ENCODE measurements at regions not wholly inside any gene's neighbourhood (a gene's known extent, or its start where the extent isn't known, plus 50 kb on each side); places are given as distances from the start of the nearest gene placed in this dataset.

DNA sequence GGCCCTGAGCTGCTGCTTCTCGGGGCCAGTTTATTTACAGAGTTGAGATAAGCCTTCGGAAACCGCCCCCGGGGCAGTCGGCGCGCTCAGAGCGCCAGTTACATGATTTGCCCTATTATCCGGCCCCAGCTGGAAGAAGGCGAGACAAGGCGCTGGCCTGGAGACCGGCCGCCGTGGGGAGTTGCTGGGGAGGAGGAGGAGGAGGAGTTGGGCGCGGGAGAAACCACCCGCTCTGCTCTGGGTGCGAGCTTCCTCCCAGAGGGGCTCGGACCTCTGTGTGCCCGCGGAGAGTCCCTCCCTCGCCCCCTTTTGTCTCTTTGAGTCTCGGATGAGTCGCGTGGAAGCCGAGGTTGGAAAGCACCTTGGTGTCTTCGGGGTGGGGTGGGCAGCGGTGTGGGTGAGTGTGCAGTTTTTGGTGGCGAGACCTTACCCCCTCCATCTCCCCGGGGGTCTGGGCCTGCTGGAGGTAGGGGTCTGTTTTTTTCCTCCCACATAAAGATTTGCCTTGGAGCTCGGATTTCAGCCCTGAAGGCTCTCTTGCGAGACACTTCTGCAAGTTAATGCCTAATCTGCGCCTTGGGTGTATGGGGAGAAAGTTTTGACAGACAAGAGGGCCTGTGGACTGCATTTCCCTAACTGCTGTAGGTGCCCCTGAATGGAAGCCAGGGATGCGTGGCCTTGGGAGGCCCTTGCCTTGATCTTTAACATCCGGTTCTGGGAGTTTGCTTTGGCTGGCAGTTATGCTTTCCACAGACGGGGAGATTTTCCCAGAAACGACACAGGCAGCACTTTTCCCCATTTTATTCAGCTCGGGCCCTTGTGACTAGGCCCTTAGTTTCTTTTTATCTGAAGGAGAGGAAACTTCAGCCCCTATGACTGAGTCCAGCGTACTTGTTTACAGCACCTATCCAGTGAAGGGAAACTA lies 80.0 kb downstream of the NDUFS5 start:
- 1 to 6% methylated on average over 7 to 10 of the region's 39 CpGs for WGBS, 2 donors (ENCODE audit: low coverage in 1 of 2)
- no peaks in the 10 kb centered on the region for H3K9me3 ChIP-seq
- no peaks in the 10 kb centered on the region for H3K36me3 ChIP-seq
- ATAC-seq, result peak; percentile 4
- TF ChIP-seq POLR2A (IDR thresholded peaks at IDR 0.05) (no peak), POLR2AphosphoS5 (IDR thresholded peaks at IDR 0.05) (peak; percentile 60), EP300 (IDR thresholded peaks at IDR 0.05) (no peak)
- TF ChIP-seq, protein P1, sequence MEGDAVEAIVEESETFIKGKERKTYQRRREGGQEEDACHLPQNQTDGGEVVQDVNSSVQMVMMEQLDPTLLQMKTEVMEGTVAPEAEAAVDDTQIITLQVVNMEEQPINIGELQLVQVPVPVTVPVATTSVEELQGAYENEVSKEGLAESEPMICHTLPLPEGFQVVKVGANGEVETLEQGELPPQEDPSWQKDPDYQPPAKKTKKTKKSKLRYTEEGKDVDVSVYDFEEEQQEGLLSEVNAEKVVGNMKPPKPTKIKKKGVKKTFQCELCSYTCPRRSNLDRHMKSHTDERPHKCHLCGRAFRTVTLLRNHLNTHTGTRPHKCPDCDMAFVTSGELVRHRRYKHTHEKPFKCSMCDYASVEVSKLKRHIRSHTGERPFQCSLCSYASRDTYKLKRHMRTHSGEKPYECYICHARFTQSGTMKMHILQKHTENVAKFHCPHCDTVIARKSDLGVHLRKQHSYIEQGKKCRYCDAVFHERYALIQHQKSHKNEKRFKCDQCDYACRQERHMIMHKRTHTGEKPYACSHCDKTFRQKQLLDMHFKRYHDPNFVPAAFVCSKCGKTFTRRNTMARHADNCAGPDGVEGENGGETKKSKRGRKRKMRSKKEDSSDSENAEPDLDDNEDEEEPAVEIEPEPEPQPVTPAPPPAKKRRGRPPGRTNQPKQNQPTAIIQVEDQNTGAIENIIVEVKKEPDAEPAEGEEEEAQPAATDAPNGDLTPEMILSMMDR (IDR thresholded peaks at IDR 0.05), result no peak
- H3K4me3 ChIP-seq, result peak overlapping the region; percentile 52 to 94
- peak overlapping the region; percentile 73 to 98 (median 96) for H3K27ac ChIP-seq
- H3K27me3 ChIP-seq, result no peaks in the 10 kb centered on the region
- peaks cover 19 to 78% (median 20%) of the 10 kb centered on the region in 3 donors for H3K4me1 ChIP-seq

DNA sequence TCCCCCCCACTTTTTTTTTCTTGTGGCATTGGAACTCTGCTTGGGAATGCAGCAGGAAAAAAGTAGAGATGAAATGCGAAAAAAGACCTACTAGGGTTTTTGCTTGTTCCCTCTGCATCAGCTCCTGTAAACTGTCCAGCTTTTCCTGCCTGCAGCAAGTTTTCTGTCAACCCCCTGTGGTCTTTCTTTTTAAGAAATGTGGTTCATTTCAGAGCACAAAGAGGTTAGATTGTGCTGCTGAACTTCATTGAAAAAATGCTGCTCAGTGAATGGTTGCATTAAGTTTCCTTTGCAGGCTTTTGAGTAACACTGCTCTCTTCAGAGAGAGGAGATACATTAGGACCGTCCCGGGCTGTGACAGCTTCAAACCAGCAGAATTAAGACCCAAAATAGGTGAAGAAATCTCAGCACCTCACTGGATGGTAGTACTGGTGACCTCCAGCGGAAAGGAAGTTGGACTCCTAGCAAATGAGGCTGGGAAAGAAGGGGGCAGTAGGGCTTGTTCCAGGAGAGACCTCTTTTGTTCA lies 80.7 kb downstream of the NDUFS5 start:
- ATAC-seq, result no peak
- 17 to 20% methylated on average over 2 to 3 of the region's 4 CpGs for WGBS, 2 donors (ENCODE audit: low coverage in 1 of 2)
- H3K4me3 ChIP-seq, result peak overlapping the region; percentile 52 to 94
- H3K36me3 ChIP-seq, result no peaks in the 10 kb centered on the region
- H3K9me3 ChIP-seq, result no peaks in the 10 kb centered on the region
- peak overlapping the region; percentile 73 to 98 (median 96) for H3K27ac ChIP-seq
- H3K27me3 ChIP-seq, result no peaks in the 10 kb centered on the region
- no peak for TF ChIP-seq POLR2AphosphoS5 (IDR thresholded peaks at IDR 0.05)
- TF ChIP-seq POLR2A (IDR thresholded peaks at IDR 0.05), result no peak
- TF ChIP-seq EP300 (IDR thresholded peaks at IDR 0.05), result no peak
- TF ChIP-seq, protein P1 (IDR thresholded peaks at IDR 0.05), result no peak
- peaks cover 19 to 85% (median 21%) of the 10 kb centered on the region in 3 donors for H3K4me1 ChIP-seq

DNA sequence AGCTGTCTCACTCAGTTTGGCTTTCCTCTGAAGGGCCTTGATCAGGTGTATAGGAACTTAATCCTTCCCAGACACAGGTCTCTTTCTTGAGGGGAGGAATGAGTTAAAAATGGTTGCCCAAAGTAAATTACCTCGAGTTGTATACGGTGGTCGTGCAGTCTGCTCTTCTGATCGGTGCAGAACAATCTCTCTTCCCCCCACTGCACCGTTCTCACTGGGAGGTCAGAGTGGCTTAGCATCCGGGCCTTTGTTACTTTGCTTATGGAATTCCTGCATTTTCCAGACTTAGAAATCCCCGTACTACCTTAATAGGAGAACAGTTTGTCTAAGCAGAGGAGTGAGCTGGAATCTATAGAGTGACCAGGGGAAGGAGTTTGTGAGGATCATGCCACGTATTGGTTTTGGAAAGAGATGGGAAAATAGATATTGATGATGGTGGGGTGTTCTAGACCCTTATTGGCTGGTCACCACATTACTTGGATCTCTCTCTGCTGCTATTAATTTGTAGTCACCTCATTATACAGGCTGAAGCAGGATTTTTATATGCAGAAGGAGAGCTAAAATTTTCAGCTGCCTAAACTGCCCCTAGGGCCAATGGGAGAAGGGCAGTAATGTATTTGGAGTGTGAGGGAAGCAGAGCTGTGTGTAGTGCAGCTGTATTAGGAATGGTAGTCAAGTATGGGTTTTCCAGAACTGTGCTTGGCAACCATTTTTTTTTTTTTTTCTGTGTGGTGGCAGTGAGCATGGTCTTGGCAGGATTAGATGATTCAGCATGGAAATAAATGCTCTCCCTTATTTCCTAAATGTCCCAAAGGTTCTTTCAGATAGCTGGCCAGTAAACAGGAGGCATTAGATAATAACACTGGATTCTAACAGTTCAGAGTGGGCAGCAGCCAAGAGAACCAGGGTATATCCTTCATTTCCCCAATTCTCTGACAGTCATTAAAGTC lies 81.5 kb downstream of the NDUFS5 start:
- no peak for TF ChIP-seq POLR2A (IDR thresholded peaks at IDR 0.05)
- no peak for TF ChIP-seq POLR2AphosphoS5 (IDR thresholded peaks at IDR 0.05)
- TF ChIP-seq EP300 (IDR thresholded peaks at IDR 0.05), result no peak
- TF ChIP-seq, protein P1 (IDR thresholded peaks at IDR 0.05), result no peak
- H3K27me3 ChIP-seq, result no peaks in the 10 kb centered on the region
- H3K9me3 ChIP-seq, result no peaks in the 10 kb centered on the region
- H3K36me3 ChIP-seq, result no peaks in the 10 kb centered on the region
- 27% methylated on average over 5 of the region's 8 CpGs; no CpG with 5 or more reads in 1 of the 2 donors for WGBS, 2 donors (ENCODE audit: low coverage in 1 of 2)
- peaks cover 19 to 87% (median 21%) of the 10 kb centered on the region in 3 donors for H3K4me1 ChIP-seq
- ATAC-seq, result no peak
- peak overlapping the region; percentile 52 to 94 for H3K4me3 ChIP-seq
- peak overlapping the region; percentile 73 to 98 (median 96) for H3K27ac ChIP-seq

DNA sequence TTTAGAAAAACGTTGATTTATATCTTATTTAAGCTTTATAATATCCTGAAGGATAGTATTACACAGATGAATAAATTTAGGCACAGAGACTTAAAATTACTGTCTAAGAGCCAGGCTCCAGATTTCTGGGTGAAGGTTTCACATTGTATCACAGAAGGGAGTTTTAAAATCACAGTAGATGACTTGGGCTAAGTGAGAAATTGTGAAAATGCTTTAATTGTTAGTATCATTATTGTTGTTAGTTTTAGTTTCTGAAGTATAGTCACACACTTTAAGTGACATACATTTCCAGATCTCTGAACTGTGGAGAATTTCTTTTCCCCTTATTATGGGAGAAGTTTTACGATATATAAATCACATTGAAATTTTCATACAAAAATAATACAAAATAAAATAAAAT lies 83.5 kb downstream of the NDUFS5 start:
- Histone ChIP-seq H3K27ac (peak overlapping the region; percentile 40 to 98 (median 84)), H3K4me1 (peaks cover 18 to 86% (median 22%) of the 10 kb centered on the region in 3 donors), H3K4me3 (no peak overlapping the region), H3K36me3 (no peaks in the 10 kb centered on the region), H3K9me3 (no peaks in the 10 kb centered on the region), H3K27me3 (no peaks in the 10 kb centered on the region)
- no peak for ATAC-seq
- TF ChIP-seq POLR2A (IDR thresholded peaks at IDR 0.05) (no peak), EP300 (IDR thresholded peaks at IDR 0.05) (no peak), POLR2AphosphoS5 (IDR thresholded peaks at IDR 0.05) (no peak)
- TF ChIP-seq, protein P1 (IDR thresholded peaks at IDR 0.05), result no peak
- 64 to 69% methylated on average over 2 of the region's 2 CpGs for WGBS, 2 donors (ENCODE audit: low coverage in 1 of 2)
